Body of pancreas (tissue), 4 donors: ENCODE measurements at regions not wholly inside any gene's neighbourhood (a gene's known extent, or its start where the extent isn't known, plus 50 kb on each side); places are given as distances from the start of the nearest gene placed in this dataset.

ENCODE experiments used
- POLR2A ChIP-seq, 3 donors: fragments of 450-650 bp; IDR thresholded peaks; one replicate each; pipeline ENCODE4 v1.6.1; 2016; ENCODE audit warnings: antibody characterized with exemption in 3 of 3, mild to moderate bottlenecking in 2 of 3
- TF ChIP-seq, protein P1 (sequence below), 7 experiments: fragments of 450-650 bp in 4 of 7; fragments of 200-600 bp in 3 of 7; sonication (generic) in 3 of 7; IDR thresholded peaks; one replicate each; pipeline ENCODE4 v1.5.1; 2016 to 2019; ENCODE audit warnings: antibody characterized with exemption in 7 of 7

- TF ChIP-seq, protein P1, sequence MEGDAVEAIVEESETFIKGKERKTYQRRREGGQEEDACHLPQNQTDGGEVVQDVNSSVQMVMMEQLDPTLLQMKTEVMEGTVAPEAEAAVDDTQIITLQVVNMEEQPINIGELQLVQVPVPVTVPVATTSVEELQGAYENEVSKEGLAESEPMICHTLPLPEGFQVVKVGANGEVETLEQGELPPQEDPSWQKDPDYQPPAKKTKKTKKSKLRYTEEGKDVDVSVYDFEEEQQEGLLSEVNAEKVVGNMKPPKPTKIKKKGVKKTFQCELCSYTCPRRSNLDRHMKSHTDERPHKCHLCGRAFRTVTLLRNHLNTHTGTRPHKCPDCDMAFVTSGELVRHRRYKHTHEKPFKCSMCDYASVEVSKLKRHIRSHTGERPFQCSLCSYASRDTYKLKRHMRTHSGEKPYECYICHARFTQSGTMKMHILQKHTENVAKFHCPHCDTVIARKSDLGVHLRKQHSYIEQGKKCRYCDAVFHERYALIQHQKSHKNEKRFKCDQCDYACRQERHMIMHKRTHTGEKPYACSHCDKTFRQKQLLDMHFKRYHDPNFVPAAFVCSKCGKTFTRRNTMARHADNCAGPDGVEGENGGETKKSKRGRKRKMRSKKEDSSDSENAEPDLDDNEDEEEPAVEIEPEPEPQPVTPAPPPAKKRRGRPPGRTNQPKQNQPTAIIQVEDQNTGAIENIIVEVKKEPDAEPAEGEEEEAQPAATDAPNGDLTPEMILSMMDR (IDR thresholded peaks at IDR 0.05) = no peak
- TF ChIP-seq POLR2A (IDR thresholded peaks at IDR 0.05) = no peak
Measured at GRCh38 chr6:68247782-68248181, 387.3 kb upstream of the ADGRB3 start.
